Fibroblast of villous mesenchyme (primary cell): ENCODE measurements at regions not wholly inside any gene's neighbourhood (a gene's known extent, or its start where the extent isn't known, plus 50 kb on each side); places are given as distances from the start of the nearest gene placed in this dataset.

Experiments used
- DNase-seq: peaks from one replicate; pipeline ENCODE4 v3.0.0-alpha.2; 2010; ENCODE audit warnings: low read depth
- H3K4me3 ChIP-seq: 2 replicates; pipeline ENCODE4 v1.5.1; 2011; ENCODE audit warnings: low read depth, mild to moderate bottlenecking, low read length
- TF ChIP-seq, protein P1 (sequence below): IDR thresholded peaks from 2 replicates; pipeline ENCODE4 v1.5.1; 2012; ENCODE audit warnings: low read depth, mild to moderate bottlenecking, low read length; ENCODE audit not compliant: insufficient read depth

DNA sequence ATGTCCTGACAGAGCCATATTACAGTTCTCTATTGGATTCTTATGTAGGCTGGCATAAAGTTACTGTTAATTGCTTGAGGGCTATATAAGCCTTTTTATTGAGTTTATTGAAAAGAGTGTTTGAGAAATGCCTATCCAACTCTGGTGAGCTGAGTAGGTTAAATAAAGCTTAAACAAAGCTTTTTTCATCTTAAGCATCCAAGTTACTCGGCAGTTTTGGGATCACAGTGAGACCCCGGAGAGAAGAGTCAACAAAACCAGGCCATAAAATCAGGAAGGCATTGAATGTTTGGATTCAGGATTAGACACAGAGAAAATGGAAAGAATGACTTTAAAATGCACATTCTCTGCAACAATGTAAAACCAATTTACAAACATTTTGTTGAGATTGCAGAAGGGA is 588.5 kb downstream of the DACH1 start:
- no peak for DNase-seq
- TF ChIP-seq, protein P1, sequence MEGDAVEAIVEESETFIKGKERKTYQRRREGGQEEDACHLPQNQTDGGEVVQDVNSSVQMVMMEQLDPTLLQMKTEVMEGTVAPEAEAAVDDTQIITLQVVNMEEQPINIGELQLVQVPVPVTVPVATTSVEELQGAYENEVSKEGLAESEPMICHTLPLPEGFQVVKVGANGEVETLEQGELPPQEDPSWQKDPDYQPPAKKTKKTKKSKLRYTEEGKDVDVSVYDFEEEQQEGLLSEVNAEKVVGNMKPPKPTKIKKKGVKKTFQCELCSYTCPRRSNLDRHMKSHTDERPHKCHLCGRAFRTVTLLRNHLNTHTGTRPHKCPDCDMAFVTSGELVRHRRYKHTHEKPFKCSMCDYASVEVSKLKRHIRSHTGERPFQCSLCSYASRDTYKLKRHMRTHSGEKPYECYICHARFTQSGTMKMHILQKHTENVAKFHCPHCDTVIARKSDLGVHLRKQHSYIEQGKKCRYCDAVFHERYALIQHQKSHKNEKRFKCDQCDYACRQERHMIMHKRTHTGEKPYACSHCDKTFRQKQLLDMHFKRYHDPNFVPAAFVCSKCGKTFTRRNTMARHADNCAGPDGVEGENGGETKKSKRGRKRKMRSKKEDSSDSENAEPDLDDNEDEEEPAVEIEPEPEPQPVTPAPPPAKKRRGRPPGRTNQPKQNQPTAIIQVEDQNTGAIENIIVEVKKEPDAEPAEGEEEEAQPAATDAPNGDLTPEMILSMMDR = no peak
- H3K4me3 ChIP-seq = no peak overlapping the region

DNA sequence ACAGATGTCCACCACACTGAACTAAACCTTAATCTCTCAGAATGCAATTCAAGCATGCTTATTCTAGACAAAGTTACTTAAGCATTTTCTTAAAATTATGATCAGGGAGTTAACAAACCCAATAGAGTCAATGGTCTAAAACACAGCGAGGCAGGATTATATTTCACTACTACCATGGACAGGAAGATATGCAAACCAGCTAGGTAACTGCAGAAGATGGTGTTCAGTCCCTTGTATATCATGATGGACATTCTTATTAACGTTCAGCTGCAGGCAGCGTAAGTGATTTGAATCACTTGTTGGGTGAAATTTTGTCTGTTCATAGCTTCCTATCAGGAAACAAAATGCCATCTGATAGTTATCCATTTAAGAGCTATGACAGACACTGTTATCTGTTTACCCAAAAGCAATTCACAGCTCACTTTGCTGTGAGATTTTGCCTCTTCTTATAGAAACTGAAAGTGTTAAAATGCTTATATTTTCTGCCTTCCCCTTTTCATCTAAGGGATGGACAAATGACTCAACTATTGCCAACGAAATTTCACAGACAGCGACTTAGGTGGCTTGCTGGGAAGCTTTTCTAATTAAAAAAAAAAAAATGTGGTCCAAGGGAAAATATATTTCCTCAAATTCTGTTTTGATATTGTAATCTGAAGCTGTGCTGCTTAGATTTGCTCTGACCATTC is 591.9 kb downstream of the DACH1 start:
- TF ChIP-seq, protein P1 = no peak
- no peak overlapping the region for H3K4me3 ChIP-seq
- no peak for DNase-seq

DNA sequence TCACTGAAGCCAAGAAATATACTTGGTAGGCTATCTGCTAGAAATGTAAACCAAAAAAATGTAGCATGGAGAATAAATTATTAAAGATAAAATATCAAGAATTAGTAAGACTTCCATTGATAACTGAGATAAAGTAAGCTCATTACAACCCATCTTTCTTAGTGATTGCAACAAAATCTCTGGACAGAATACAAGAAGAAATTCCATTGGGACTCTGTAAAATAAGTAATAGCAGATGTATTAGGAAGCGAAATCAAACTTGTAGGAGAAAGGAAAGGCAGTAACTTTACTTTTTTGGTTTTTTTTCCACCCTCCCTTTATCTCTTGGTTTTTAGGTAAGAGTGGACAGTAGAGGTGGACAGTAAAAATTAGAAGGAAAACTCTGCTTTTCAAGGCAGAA is 605.7 kb downstream of the DACH1 start:
- TF ChIP-seq, protein P1 = no peak
- H3K4me3 ChIP-seq = no peak overlapping the region
- DNase-seq = no peak

DNA sequence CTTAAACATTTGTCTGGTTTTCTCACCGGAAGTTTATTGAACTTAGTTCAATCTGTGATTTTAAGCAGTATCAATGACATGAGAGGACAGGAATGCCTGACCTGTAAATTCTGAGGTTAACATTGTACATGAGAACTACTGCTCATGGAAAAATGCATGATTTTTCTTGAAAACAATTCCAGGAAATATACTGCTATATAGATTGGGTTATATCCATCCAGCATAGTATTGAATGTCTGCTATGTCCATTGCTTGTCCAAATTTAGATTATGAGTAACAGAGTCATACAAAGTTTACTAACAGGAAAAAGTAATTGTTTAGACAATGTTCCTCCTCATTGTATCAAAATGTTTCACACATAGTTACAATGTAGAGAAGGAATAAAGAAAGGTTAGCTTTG is 606.8 kb downstream of the DACH1 start:
- DNase-seq = no peak
- no peak overlapping the region for H3K4me3 ChIP-seq
- TF ChIP-seq, protein P1 = no peak

DNA sequence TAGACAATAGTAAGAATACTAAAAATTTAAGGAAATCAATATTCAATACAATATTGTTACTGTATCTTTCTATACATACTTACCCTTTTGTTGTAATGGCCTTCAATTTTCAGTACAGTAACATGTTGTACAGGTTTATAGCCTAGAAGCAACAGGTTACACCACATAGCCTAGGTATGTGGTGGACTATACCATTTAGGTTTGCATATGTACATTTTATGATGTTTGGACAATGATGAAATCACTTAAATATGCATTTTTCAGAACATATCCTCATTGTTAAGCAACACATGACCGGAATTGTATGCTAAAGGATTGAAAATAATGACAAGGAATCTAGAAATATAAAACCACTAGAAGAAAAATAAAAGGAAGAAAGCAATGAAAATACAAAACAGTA is 611.4 kb downstream of the DACH1 start:
- H3K4me3 ChIP-seq = no peak overlapping the region
- no peak for DNase-seq
- TF ChIP-seq, protein P1 = no peak

DNA sequence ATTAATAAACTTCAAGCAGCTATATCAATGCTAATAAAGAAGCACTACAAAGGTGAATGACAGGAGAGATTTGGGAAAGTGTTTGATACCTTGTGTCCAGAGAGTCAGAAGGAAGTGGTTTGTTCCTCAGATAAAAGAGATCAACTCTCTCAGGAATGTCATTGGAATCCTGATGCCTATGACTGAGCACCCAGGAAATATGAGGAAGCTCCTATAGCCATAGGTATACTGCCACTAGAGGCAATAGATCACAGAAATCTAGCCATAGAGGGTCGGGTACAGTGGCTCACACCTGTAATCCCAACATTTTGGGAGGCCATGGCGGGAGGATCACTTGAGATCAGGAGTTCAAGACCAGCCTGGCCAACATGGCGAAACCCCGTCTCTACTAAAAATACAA is 612.6 kb downstream of the DACH1 start:
- TF ChIP-seq, protein P1 = no peak
- H3K4me3 ChIP-seq = no peak overlapping the region
- no peak for DNase-seq

DNA sequence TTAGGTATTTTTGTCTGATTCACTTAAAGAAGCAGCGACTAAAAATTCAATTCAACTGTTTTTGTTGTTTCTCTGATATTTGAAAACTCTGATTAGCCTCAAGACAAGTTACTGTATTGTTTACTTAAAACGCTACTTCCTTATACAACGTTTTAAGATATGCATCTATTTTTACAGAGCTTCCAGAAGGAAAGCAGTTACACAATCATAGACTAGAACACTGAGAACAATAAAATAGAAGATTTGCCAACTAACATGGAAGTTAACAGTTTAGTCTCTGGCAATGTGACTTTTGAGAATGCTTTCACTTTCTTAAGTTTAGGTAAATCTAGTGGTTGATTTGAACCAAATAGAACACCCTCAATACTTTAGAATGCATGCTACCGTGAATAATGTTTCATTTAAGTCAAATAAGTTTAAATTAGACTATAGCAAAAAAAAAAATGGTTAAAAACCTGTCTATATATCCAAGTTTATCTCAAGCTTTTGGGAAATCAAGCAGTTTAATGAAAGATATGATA is 614.8 kb downstream of the DACH1 start:
- DNase-seq = peak; percentile 40
- TF ChIP-seq, protein P1 = no peak
- H3K4me3 ChIP-seq = no peak overlapping the region
